Progenitor cell of endocrine pancreas (in vitro differentiated cells): ENCODE measurements at regions not wholly inside any gene's neighbourhood (a gene's known extent, or its start where the extent isn't known, plus 50 kb on each side); places are given as distances from the start of the nearest gene placed in this dataset.

Experiments used
- DNase-seq: peaks from one replicate; pipeline ENCODE4 v3.0.0; 2021; ENCODE audit warnings: low spot score; ENCODE audit not compliant: unreplicated experiment
- H3K27ac Mint-ChIP-seq: 2 replicates; pipeline ENCODE4 v1.8.0; 2021; ENCODE audit warnings: mild to moderate bottlenecking, moderate library complexity, mixed read lengths
- H3K27me3 Mint-ChIP-seq: 2 replicates; pipeline ENCODE4 v1.8.0; 2021; ENCODE audit warnings: mixed read lengths
- H3K36me3 Mint-ChIP-seq: 2 replicates; pipeline ENCODE4 v1.8.0; 2022; ENCODE audit warnings: mixed read lengths; ENCODE audit not compliant: insufficient read depth
- H3K4me1 Mint-ChIP-seq: 2 replicates; pipeline ENCODE4 v1.8.0; 2021; ENCODE audit warnings: low read depth, mixed read lengths
- H3K4me3 Mint-ChIP-seq: 2 replicates; pipeline ENCODE4 v1.8.0; 2021; ENCODE audit warnings: low read depth, mild to moderate bottlenecking, moderate library complexity, mixed read lengths
- H3K9me3 Mint-ChIP-seq: 2 replicates; pipeline ENCODE4 v1.8.0; 2021; ENCODE audit warnings: low read depth, mixed read lengths
- TF ChIP-seq, protein P1 (sequence below): fragments of 200-600 bp; sonication (generic); IDR thresholded peaks from one replicate; pipeline ENCODE4 v1.5.0; 2021; ENCODE audit warnings: antibody characterized with exemption, mild to moderate bottlenecking; ENCODE audit not compliant: unreplicated experiment

GRCh38 chr11:105204636-105205035 is 65.1 kb upstream of the CARD18 start:
- TF ChIP-seq, protein P1, sequence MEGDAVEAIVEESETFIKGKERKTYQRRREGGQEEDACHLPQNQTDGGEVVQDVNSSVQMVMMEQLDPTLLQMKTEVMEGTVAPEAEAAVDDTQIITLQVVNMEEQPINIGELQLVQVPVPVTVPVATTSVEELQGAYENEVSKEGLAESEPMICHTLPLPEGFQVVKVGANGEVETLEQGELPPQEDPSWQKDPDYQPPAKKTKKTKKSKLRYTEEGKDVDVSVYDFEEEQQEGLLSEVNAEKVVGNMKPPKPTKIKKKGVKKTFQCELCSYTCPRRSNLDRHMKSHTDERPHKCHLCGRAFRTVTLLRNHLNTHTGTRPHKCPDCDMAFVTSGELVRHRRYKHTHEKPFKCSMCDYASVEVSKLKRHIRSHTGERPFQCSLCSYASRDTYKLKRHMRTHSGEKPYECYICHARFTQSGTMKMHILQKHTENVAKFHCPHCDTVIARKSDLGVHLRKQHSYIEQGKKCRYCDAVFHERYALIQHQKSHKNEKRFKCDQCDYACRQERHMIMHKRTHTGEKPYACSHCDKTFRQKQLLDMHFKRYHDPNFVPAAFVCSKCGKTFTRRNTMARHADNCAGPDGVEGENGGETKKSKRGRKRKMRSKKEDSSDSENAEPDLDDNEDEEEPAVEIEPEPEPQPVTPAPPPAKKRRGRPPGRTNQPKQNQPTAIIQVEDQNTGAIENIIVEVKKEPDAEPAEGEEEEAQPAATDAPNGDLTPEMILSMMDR = no peak
- DNase-seq = no peak
- Mint-ChIP-seq H3K4me3 (no peak overlapping the region), H3K9me3 (no peaks in the 10 kb centered on the region), H3K4me1 (peaks cover 13% of the 10 kb centered on the region), H3K36me3 (no peaks in the 10 kb centered on the region), H3K27ac (no peak overlapping the region), H3K27me3 (no peaks in the 10 kb centered on the region)

- TF ChIP-seq, protein P1 = no peak
- Mint-ChIP-seq H3K4me3 (no peak overlapping the region), H3K9me3 (no peaks in the 10 kb centered on the region), H3K27ac (no peak overlapping the region), H3K27me3 (no peaks in the 10 kb centered on the region), H3K36me3 (no peaks in the 10 kb centered on the region), H3K4me1 (peaks cover 13% of the 10 kb centered on the region)
- no peak for DNase-seq
Observed at GRCh38 chr11:105203569-105204240, 64.1 kb upstream of the CARD18 start.

GRCh38 chr11:105202844-105203548 is 63.4 kb upstream of the CARD18 start:
- Mint-ChIP-seq H3K4me3 (no peak overlapping the region), H3K36me3 (no peaks in the 10 kb centered on the region), H3K27me3 (no peaks in the 10 kb centered on the region), H3K9me3 (no peaks in the 10 kb centered on the region), H3K27ac (peak overlapping the region; percentile 40), H3K4me1 (peaks cover 13% of the 10 kb centered on the region)
- no peak for DNase-seq
- TF ChIP-seq, protein P1 = no peak

DNA sequence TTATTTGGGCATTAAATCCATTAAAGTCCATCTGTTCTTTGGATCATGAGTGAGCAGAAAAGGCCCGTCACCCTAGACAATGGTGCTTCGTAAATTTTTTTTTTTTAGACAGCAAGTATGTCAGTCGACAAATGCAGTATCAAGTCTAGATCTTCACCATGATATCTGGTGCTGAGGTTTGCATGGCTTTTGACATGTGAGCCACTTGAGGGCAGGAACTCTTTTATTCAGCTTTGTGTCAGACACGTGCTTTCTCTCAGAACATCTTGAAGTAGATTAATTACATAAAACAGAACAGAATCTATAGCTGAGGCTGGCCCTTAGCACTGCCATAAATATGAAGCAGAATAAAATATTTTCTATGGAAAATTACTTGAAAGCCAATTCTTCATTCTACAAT is 62.9 kb upstream of the CARD18 start:
- H3K27me3 Mint-ChIP-seq = no peaks in the 10 kb centered on the region
- H3K4me3 Mint-ChIP-seq = no peak overlapping the region
- DNase-seq = no peak
- H3K9me3 Mint-ChIP-seq = no peaks in the 10 kb centered on the region
- TF ChIP-seq, protein P1 = no peak
- no peak overlapping the region for H3K27ac Mint-ChIP-seq
- H3K36me3 Mint-ChIP-seq = no peaks in the 10 kb centered on the region
- peaks cover 13% of the 10 kb centered on the region for H3K4me1 Mint-ChIP-seq

DNA sequence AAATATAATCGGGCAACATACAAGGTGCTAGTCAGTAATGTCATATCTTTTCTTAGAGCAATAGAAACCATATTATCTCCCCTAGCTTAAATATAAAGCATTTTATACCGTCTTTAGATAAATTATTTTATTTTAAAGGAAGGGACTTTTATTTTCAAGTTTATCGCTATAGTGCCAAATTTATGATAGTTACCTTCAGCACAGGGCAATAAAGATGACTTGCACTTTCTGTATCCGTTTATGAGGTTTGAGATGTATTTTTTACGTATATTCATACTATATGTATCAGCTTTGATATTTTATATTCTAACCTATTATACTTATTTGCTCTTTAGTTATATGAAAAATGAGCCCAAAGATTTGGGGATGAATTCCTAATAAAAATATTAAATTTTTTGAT is 61.6 kb upstream of the CARD18 start:
- no peak overlapping the region for H3K4me3 Mint-ChIP-seq
- TF ChIP-seq, protein P1 = no peak
- peaks cover 17% of the 10 kb centered on the region for H3K4me1 Mint-ChIP-seq
- no peaks in the 10 kb centered on the region for H3K36me3 Mint-ChIP-seq
- no peak overlapping the region for H3K27ac Mint-ChIP-seq
- H3K9me3 Mint-ChIP-seq = no peaks in the 10 kb centered on the region
- H3K27me3 Mint-ChIP-seq = no peaks in the 10 kb centered on the region
- no peak for DNase-seq
